ENCODE measurements at regions not wholly inside any gene's neighbourhood (a gene's known extent, or its start where the extent isn't known, plus 50 kb on each side); places are given as distances from the start of the nearest gene placed in this dataset.

DNA sequence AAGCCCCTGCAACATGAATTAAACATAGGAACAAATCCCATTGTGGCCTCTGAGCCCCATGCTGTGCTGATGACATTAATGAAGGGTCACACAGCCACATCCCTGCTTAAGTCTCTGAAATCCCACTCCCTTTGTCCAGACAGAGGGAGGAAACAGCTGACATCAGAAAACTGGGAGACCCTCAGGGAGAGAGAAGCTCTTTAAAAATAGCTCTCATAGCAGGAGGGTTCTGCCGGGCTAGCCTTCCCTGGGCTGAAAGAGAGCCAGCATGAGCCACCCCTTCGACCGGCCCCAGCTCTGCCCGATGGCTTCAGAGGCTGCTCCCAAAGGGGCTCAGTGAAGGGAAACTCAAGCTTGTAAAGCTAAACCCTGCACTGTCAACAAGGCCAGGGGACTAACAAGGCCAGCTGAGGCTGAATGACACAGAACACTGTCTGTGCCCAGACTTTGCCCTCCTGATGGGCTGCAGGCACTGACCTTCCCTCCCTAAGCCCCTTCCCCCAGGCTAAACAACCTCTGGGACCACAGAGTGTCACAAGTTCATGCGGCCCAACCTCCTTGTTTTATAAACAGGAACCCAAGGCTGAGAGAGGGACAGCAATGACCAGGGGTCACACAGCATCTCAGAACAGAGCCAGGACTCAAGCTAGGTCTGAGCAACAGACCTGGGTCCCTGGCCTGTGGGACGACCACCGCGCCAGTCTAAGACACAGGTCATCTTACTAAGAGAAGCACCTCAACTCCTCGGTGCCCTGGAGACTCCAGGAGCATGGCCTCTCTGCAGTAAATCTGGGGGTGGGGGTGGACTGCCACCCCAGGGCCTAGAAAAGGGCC, 163.8 kb downstream of the CHST1 start:
- H3K36me3 Mint-ChIP-seq (ENCODE audit: low read depth) = no peaks in the 10 kb centered on the region
- no peaks in the 10 kb centered on the region for H3K4me1 Mint-ChIP-seq (ENCODE audit: low read depth)
- H3K27ac Mint-ChIP-seq = no peak overlapping the region
- no peaks in the 10 kb centered on the region for H3K9me3 Mint-ChIP-seq
- peaks cover 24% of the 10 kb centered on the region for H3K27me3 Mint-ChIP-seq (ENCODE audit: insufficient read depth)
- no peak for DNase-seq (ENCODE audit: low spot score)
- no peak overlapping the region for H3K4me3 Mint-ChIP-seq
- intact Hi-C loops (cut with micrococcal nuclease) = no loop called here

DNA sequence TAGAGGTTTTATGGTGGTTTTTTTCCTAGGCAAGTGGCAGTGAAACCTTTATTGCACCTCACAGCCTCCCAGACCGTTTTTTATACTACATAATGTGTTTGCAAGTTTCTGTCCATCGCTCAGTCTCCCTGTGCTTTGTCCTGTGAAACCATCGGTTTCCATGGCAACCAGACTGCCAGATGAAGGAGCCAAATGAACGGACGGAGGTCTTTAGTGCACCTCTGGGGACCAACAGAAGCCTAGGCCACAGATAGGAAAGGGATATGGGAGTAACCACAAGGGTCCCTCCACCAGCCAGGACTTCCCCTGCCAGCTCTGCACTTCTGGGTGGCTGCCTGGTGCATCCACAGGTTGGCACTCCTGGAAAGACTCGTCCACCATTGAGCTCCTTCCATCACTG, 165.0 kb downstream of the CHST1 start:
- H3K27ac Mint-ChIP-seq = no peak overlapping the region
- intact Hi-C loops (cut with micrococcal nuclease) = no loop called here
- no peaks in the 10 kb centered on the region for H3K36me3 Mint-ChIP-seq (ENCODE audit: low read depth)
- DNase-seq (ENCODE audit: low spot score) = no peak
- no peak overlapping the region for H3K4me3 Mint-ChIP-seq
- no peaks in the 10 kb centered on the region for H3K4me1 Mint-ChIP-seq (ENCODE audit: low read depth)
- H3K9me3 Mint-ChIP-seq = no peaks in the 10 kb centered on the region
- peaks cover 22% of the 10 kb centered on the region for H3K27me3 Mint-ChIP-seq (ENCODE audit: insufficient read depth)

DNA sequence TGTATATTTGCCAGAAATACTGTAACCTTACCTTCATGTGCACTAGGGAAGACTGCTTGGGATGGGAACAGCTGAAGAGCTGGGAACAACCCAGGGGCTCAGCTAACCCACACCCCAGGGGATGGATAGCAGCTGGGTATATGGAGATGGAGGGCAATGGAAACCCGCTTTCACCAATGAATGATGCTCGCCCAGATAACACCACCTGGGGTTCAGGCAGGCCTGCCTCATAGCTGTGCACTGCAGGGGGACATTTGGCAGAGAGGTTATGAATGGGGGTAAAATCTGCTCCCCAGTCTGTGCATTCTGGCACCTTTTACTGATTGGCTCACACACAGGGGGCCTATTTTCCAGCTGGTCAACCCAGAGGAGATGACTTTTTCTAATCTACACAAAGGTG, 170.7 kb downstream of the CHST1 start:
- no peak overlapping the region for H3K4me3 Mint-ChIP-seq
- H3K4me1 Mint-ChIP-seq (ENCODE audit: low read depth) = no peaks in the 10 kb centered on the region
- peaks cover 4% of the 10 kb centered on the region for H3K9me3 Mint-ChIP-seq
- intact Hi-C loops (cut with micrococcal nuclease) = no loop called here
- no peak for DNase-seq (ENCODE audit: low spot score)
- no peaks in the 10 kb centered on the region for H3K36me3 Mint-ChIP-seq (ENCODE audit: low read depth)
- peaks cover 20% of the 10 kb centered on the region for H3K27me3 Mint-ChIP-seq (ENCODE audit: insufficient read depth)
- H3K27ac Mint-ChIP-seq = no peak overlapping the region

DNA sequence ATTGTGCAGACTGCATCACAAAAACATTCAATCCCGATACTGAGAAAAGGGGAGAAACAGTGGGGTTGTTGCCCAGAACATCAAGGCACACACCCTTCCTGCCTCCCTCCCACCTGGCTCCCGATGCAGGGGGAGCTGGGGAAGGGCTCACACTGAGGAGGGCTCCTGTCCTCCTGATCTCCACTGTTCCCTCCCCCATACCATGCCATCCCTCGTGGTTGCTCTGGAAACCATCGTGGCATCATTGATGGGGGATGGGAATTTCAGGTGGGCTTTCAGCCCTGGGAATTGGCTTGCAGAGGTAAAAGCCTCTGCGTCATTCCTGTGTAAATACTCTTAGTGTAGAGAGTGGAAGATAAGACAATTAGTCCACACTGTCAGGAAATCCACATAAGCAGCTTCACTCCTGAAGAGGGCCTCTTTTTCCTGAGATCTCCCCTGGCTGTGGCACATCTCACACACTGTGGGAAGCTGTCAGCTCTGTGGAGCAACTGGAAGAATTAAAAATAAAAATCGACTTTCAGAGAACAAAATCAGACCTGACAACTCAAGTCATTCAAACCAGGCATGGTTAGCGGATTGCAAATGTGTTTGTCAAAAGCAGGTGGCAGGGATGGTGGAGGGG, 176.0 kb downstream of the CHST1 start:
- DNase-seq (ENCODE audit: low spot score) = no peak
- Mint-ChIP-seq H3K4me1 (ENCODE audit: low read depth) (no peaks in the 10 kb centered on the region), H3K27ac (no peak overlapping the region), H3K9me3 (peaks cover 4% of the 10 kb centered on the region), H3K4me3 (no peak overlapping the region), H3K27me3 (ENCODE audit: insufficient read depth) (peaks cover 2% of the 10 kb centered on the region), H3K36me3 (ENCODE audit: low read depth) (no peaks in the 10 kb centered on the region)
- intact Hi-C loops (cut with micrococcal nuclease) = no loop called here

DNA sequence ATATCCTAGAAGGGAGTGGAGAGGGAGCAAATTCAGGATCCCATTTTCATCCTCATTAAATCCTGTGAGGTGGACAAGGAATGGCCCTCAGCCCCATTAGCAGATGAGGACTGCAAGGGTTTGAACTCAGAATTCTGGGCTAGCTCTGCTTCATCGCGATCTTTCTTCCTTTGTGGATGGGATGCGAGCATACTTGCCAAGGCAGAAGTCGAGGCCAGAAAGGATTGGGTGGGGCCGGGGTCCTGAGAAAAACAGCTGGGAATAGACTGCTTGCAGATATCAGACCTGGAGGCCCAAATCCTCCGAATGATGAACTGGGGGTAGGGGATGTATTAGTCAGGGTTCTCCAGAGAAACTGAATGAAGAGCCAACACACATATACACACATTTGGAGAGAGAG, 179.0 kb downstream of the CHST1 start:
- no peak overlapping the region for H3K27ac Mint-ChIP-seq
- H3K4me3 Mint-ChIP-seq = no peak overlapping the region
- H3K4me1 Mint-ChIP-seq (ENCODE audit: low read depth) = no peaks in the 10 kb centered on the region
- no peak for DNase-seq (ENCODE audit: low spot score)
- peaks cover 2% of the 10 kb centered on the region for H3K27me3 Mint-ChIP-seq (ENCODE audit: insufficient read depth)
- H3K9me3 Mint-ChIP-seq = no peaks in the 10 kb centered on the region
- intact Hi-C loops (cut with micrococcal nuclease) = no loop called here
- H3K36me3 Mint-ChIP-seq (ENCODE audit: low read depth) = no peaks in the 10 kb centered on the region

DNA sequence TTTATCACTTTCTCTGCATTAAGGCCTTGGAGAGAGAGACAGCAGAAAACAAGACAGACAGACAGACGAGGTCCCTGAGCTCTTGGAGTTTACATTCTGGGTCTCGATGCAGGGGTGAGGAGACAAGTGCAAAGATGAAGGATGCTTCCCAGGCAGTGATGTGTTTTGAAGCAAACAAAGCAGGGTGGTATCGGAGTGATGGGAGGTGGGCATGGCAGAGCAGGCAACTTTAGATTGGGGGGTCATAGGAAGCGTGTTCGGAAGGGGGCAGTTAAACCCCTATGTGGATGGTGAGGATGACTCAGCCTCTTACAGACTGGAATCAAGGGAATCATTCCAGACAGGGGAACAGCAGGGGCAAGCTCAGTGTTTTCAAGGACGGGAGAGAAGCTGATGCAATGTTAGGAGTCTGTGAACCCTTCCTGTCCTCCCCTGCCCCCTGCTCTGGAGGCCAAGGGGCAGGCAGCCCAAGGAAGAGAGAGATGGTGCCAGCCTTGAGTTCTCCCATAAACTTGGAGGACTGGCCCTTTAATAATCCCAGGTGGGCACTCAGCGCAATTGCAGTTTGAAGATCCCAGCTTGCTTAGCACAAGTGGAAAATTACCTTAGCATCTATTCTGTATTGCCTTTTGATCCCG, 180.2 kb downstream of the CHST1 start:
- Mint-ChIP-seq H3K36me3 (ENCODE audit: low read depth) (no peaks in the 10 kb centered on the region), H3K9me3 (no peaks in the 10 kb centered on the region), H3K27me3 (ENCODE audit: insufficient read depth) (peaks cover 2% of the 10 kb centered on the region), H3K4me1 (ENCODE audit: low read depth) (no peaks in the 10 kb centered on the region), H3K27ac (no peak overlapping the region), H3K4me3 (no peak overlapping the region)
- intact Hi-C loops (cut with micrococcal nuclease) = no loop called here
- DNase-seq (ENCODE audit: low spot score) = no peak

DNA sequence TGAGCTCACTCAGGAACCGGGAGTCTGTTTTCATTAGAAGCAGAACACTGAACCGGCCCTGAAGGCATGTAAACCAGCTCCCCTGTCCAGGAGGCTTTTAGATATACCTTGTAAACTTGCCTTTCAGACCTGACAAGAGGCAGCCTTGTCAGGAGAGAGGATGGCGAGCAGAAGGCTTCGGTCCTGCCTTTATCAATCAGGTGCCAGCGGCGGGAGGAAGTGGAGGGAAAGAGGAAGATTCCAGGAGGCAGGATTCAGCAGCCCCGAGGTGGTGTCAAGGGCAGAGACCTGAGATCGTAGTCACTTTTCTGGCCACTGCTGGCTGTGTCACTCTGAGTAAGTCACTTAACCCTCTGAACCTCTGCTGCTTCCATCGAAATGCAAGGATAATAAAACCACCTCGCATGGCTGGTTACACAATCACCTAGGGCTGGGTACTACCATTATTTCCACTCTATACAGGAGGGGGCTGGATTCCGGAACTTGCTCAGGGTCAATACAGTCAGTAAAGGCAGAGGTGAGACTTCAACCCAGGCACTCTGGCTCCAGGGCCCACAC, 181.0 kb downstream of the CHST1 start:
- H3K36me3 Mint-ChIP-seq (ENCODE audit: low read depth) = no peaks in the 10 kb centered on the region
- peaks cover 2% of the 10 kb centered on the region for H3K27me3 Mint-ChIP-seq (ENCODE audit: insufficient read depth)
- H3K4me3 Mint-ChIP-seq = no peak overlapping the region
- no peaks in the 10 kb centered on the region for H3K4me1 Mint-ChIP-seq (ENCODE audit: low read depth)
- DNase-seq (ENCODE audit: low spot score) = no peak
- H3K27ac Mint-ChIP-seq = no peak overlapping the region
- intact Hi-C loops (cut with micrococcal nuclease) = no loop called here
- H3K9me3 Mint-ChIP-seq = no peaks in the 10 kb centered on the region

DNA sequence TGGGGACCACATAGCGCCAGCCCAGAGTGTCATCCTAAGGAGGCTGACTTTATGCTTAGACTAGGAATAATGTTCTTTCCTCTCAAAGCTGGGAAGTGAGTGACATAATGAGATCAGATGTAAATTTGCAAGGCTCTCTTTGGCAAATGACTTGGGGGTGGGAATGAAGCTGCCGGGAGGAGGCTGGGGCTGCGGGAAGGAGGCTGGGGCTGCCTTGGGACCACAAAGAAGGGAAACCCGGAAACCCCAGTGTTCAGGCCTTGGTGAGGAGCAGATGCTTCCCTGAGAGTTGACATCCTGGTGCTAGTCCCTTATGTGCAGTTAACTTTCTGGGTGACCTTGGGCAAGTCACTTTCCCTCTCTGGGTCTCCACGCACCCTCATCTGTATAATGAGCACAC, 182.0 kb downstream of the CHST1 start:
- no peaks in the 10 kb centered on the region for H3K9me3 Mint-ChIP-seq
- H3K4me1 Mint-ChIP-seq (ENCODE audit: low read depth) = no peaks in the 10 kb centered on the region
- peaks cover 2% of the 10 kb centered on the region for H3K27me3 Mint-ChIP-seq (ENCODE audit: insufficient read depth)
- intact Hi-C loops (cut with micrococcal nuclease) = no loop called here
- H3K4me3 Mint-ChIP-seq = no peak overlapping the region
- no peak for DNase-seq (ENCODE audit: low spot score)
- H3K27ac Mint-ChIP-seq = no peak overlapping the region
- H3K36me3 Mint-ChIP-seq (ENCODE audit: low read depth) = no peaks in the 10 kb centered on the region

DNA sequence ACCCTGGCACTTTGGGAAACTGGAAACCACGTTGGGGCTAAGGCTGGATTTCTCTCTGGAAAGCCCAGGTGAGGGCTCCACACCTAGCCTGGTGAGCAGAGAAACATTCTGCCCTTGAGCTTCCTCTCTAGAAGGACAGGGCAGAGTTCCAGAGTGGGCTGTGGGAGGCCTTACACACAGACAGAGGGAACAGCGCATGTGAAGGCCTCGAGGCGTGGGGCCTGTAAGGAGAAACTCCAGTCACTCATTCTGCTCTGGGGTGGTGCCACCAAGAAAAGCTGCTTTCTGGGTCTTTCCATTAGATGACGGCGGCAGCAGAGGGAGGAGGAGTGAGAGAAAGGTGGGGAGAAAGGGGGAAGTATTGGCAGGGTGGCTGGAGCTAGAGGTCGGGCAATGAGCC, 183.1 kb downstream of the CHST1 start:
- H3K27me3 Mint-ChIP-seq (ENCODE audit: insufficient read depth) = peaks cover 2% of the 10 kb centered on the region
- no peak for DNase-seq (ENCODE audit: low spot score)
- H3K9me3 Mint-ChIP-seq = no peaks in the 10 kb centered on the region
- H3K27ac Mint-ChIP-seq = no peak overlapping the region
- H3K36me3 Mint-ChIP-seq (ENCODE audit: low read depth) = no peaks in the 10 kb centered on the region
- H3K4me3 Mint-ChIP-seq = no peak overlapping the region
- H3K4me1 Mint-ChIP-seq (ENCODE audit: low read depth) = no peaks in the 10 kb centered on the region
- intact Hi-C loops (cut with micrococcal nuclease) = no loop called here

DNA sequence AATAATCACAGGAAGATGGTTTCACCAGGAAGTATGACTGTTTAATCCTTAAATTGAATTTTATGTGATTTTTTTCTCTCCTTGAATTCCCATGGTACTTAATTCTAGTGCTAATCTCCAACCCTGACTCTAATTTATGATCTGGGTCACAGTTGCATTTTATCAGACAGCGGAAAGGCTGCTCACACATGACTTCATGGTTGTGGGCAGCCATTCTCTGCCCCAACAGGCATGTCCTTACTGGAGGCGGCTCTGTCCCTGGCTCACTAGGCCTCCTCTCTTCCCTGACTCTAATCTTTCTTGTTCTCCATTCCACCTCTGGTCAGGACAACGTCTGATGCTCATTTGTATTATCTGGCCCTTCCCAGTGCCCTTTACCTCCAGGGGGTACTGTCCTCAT, 184.4 kb downstream of the CHST1 start:
- Mint-ChIP-seq H3K9me3 (no peaks in the 10 kb centered on the region), H3K27me3 (ENCODE audit: insufficient read depth) (peaks cover 2% of the 10 kb centered on the region), H3K27ac (no peak overlapping the region), H3K4me3 (no peak overlapping the region), H3K4me1 (ENCODE audit: low read depth) (no peaks in the 10 kb centered on the region), H3K36me3 (ENCODE audit: low read depth) (no peaks in the 10 kb centered on the region)
- intact Hi-C loops (cut with micrococcal nuclease) = no loop called here
- DNase-seq (ENCODE audit: low spot score) = no peak

DNA sequence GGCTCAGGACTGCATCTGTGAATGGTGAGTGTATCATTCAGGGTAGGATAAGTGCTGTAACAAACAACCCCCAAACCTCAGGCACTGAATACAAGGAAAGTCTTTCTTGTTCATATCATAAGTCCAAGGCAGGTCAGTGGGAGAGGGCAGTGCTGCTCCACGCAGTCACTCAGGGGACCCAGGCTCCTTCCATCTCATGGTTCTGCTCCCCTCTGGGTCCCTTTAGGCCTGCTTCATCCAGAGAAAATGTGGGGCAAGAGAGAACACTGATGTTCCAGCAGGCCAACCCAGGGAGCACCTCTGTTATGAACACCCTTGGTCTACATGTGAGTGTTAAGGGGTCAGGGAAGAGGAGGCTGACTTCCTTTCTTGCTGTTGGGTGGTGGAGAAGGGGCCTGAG, 187.8 kb downstream of the CHST1 start:
- Mint-ChIP-seq H3K4me3 (no peak overlapping the region), H3K27me3 (ENCODE audit: insufficient read depth) (peaks cover 2% of the 10 kb centered on the region), H3K4me1 (ENCODE audit: low read depth) (no peaks in the 10 kb centered on the region), H3K36me3 (ENCODE audit: low read depth) (no peaks in the 10 kb centered on the region), H3K9me3 (no peaks in the 10 kb centered on the region), H3K27ac (no peak overlapping the region)
- no peak for DNase-seq (ENCODE audit: low spot score)
- intact Hi-C loops (cut with micrococcal nuclease) = no loop called here

DNA sequence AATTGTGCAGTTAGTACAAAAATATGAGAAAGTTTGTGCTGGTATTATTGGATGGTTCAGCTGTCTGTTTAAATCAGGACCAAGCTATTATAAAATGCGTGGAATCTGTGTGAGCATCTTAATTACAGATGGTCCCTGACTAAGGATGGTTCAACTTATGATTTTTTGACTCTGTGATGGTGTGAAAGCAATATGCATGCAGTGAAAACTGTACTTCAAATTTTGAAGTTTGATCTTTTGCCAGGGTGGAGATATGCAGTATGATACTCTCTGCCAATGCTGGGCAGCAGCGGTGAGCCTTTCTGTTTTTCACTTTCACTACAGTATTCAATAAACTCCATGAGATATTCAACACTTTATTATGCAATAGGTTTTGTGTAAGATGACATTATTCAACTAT, 189.3 kb downstream of the CHST1 start:
- DNase-seq (ENCODE audit: low spot score) = no peak
- Mint-ChIP-seq H3K27me3 (ENCODE audit: insufficient read depth) (peaks cover 2% of the 10 kb centered on the region), H3K36me3 (ENCODE audit: low read depth) (no peaks in the 10 kb centered on the region), H3K4me3 (no peak overlapping the region), H3K4me1 (ENCODE audit: low read depth) (no peaks in the 10 kb centered on the region), H3K9me3 (no peaks in the 10 kb centered on the region), H3K27ac (no peak overlapping the region)
- intact Hi-C loops (cut with micrococcal nuclease) = no loop called here

DNA sequence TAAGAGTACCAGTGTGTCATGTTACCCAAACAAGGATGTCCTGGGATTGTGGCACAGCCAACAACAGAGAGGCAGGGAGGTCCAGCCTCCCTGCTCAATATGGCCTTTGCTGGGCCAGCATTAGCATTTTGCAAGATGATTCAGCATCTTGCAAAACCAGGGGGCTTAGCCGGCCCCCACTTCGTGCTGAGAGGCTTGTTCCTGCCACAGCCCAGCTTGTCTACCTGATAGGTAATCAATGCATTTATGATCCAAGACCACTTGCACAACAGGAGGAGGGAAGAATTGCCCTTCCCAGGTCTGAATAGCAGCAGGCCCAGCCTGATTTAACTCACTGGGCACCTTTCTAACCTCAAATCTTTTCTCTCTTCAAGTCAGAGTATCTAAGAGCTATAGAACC, 189.0 kb upstream of the SYT13 start:
- intact Hi-C loops (cut with micrococcal nuclease) = no loop called here
- no peak overlapping the region for H3K27ac Mint-ChIP-seq
- H3K36me3 Mint-ChIP-seq (ENCODE audit: low read depth) = no peaks in the 10 kb centered on the region
- no peak overlapping the region for H3K4me3 Mint-ChIP-seq
- H3K27me3 Mint-ChIP-seq (ENCODE audit: insufficient read depth) = peaks cover 2% of the 10 kb centered on the region
- no peak for DNase-seq (ENCODE audit: low spot score)
- no peaks in the 10 kb centered on the region for H3K4me1 Mint-ChIP-seq (ENCODE audit: low read depth)
- no peaks in the 10 kb centered on the region for H3K9me3 Mint-ChIP-seq

Data from activated T-helper 1 cell treated with anti-CD3 and anti-CD28 coated beads, Interleukin-12 subunit alpha, Interleukin-12 subunit beta, Interleukin-2, Interleukin-4 antibody, amounts not matched to agents 30 ng/mL and 10 ng/mL and 1 ng/mL, durations not matched to agents 14 hours and 24 hours and 36 hours (primary cell).